ENCODE measurements at regions not wholly inside any gene's neighbourhood (a gene's known extent, or its start where the extent isn't known, plus 50 kb on each side); places are given as distances from the start of the nearest gene placed in this dataset.

- TF ChIP-seq, protein P1, sequence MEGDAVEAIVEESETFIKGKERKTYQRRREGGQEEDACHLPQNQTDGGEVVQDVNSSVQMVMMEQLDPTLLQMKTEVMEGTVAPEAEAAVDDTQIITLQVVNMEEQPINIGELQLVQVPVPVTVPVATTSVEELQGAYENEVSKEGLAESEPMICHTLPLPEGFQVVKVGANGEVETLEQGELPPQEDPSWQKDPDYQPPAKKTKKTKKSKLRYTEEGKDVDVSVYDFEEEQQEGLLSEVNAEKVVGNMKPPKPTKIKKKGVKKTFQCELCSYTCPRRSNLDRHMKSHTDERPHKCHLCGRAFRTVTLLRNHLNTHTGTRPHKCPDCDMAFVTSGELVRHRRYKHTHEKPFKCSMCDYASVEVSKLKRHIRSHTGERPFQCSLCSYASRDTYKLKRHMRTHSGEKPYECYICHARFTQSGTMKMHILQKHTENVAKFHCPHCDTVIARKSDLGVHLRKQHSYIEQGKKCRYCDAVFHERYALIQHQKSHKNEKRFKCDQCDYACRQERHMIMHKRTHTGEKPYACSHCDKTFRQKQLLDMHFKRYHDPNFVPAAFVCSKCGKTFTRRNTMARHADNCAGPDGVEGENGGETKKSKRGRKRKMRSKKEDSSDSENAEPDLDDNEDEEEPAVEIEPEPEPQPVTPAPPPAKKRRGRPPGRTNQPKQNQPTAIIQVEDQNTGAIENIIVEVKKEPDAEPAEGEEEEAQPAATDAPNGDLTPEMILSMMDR (IDR thresholded peaks at IDR 0.05): no peak
- no peak for TF ChIP-seq POLR2A (IDR thresholded peaks at IDR 0.05)
Observed at GRCh38 chr18:39795350-39795749, 2159.7 kb upstream of the PIK3C3 start.
